ENCODE measurements at regions not wholly inside any gene's neighbourhood (a gene's known extent, or its start where the extent isn't known, plus 50 kb on each side); places are given as distances from the start of the nearest gene placed in this dataset.

- H3K36me3 ChIP-seq (ENCODE audit: insufficient read depth) = no peaks in the 10 kb centered on the region
These were observed 624.3 kb downstream of the MCTP2 start for GRCh38 chr15:94855409-94856266.

More at GRCh38 chr15:94855409-94856266, 624.3 kb downstream of the MCTP2 start:
- Histone ChIP-seq H3K9me2 (ENCODE audit: insufficient read depth) (0 out of 2 replicates have a peak, but pooled peaks cover 4% of the 10 kb centered on the region), H3K79me2 (replicated peaks; ENCODE audit: insufficient read depth) (no peaks in the 10 kb centered on the region), H3K27me3 (ENCODE audit: insufficient read depth) (no peaks in the 10 kb centered on the region), H3K27ac (ENCODE audit: low read depth) (no peak overlapping the region), H2AFZ (no peak overlapping the region), H3K4me1 (ENCODE audit: insufficient read depth) (peaks cover 9% of the 10 kb centered on the region; the same call in 1 of the 2 replicates), H3F3A (replicated peaks; ENCODE audit: low read depth) (no peaks in the 10 kb centered on the region), H3K4me2 (no peak overlapping the region), H4K20me1 (replicated peaks; ENCODE audit: insufficient read depth) (no peaks in the 10 kb centered on the region), H3K4me3 (no peak overlapping the region)
- peaks cover 4% of the 10 kb centered on the region for H3K4me1 Mint-ChIP-seq
- no peak for ATAC-seq
- H3K4me3 Mint-ChIP-seq = no peak overlapping the region
- H3K36me3 Mint-ChIP-seq (ENCODE audit: low read depth) = no peaks in the 10 kb centered on the region
- no peak overlapping the region for H3K27ac Mint-ChIP-seq
- DNase-seq (ENCODE audit: low spot score) = no peak
- H3K9me3 Mint-ChIP-seq = no peaks in the 10 kb centered on the region
- no peaks in the 10 kb centered on the region for H3K27me3 Mint-ChIP-seq (ENCODE audit: insufficient read depth, low read depth, poor library complexity)
- TF ChIP-seq, protein P1, sequence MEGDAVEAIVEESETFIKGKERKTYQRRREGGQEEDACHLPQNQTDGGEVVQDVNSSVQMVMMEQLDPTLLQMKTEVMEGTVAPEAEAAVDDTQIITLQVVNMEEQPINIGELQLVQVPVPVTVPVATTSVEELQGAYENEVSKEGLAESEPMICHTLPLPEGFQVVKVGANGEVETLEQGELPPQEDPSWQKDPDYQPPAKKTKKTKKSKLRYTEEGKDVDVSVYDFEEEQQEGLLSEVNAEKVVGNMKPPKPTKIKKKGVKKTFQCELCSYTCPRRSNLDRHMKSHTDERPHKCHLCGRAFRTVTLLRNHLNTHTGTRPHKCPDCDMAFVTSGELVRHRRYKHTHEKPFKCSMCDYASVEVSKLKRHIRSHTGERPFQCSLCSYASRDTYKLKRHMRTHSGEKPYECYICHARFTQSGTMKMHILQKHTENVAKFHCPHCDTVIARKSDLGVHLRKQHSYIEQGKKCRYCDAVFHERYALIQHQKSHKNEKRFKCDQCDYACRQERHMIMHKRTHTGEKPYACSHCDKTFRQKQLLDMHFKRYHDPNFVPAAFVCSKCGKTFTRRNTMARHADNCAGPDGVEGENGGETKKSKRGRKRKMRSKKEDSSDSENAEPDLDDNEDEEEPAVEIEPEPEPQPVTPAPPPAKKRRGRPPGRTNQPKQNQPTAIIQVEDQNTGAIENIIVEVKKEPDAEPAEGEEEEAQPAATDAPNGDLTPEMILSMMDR (conservative IDR thresholded peaks at IDR 0.05; ENCODE audit: low read depth in 2 of 2) = no peak
- TF ChIP-seq EZH2phosphoT487 (IDR thresholded peaks at IDR 0.05; ENCODE audit: unreplicated experiment) (no peak), POLR2AphosphoS5 (IDR thresholded peaks at IDR 0.05; ENCODE audit: low read depth) (no peak), JUNB (IDR thresholded peaks at IDR 0.05; ENCODE audit: unreplicated experiment) (no peak), STAT1 (IDR thresholded peaks at IDR 0.05; ENCODE audit: unreplicated experiment) (no peak), ZNF462 (CRISPR knock-in tag; IDR thresholded peaks at IDR 0.05) (no peak), NANOG (IDR thresholded peaks at IDR 0.05; ENCODE audit: borderline replicate concordance) (no peak)
